HL-60 (cell line): ENCODE measurements at regions not wholly inside any gene's neighbourhood (a gene's known extent, or its start where the extent isn't known, plus 50 kb on each side); places are given as distances from the start of the nearest gene placed in this dataset.

Experiments
- DNase-seq, 2 experiments: peaks; one replicate each; pipeline ENCODE4 v3.0.0-alpha.2; 2010 to 2020; ENCODE audit warnings: low read depth in 1 of 2, low spot score in 1 of 2
- H3K27ac ChIP-seq: fragments of 250-450 bp; sonication (Bioruptor Pico); replicated peaks from 2 replicates; pipeline ENCODE4 v1.5.1; 2020; ENCODE audit warnings: mild to moderate bottlenecking, moderate library complexity
- H3K27me3 ChIP-seq: fragments of 250-450 bp; sonication (Bioruptor Pico); 2 replicates; pipeline ENCODE4 v1.5.1; 2021; ENCODE audit warnings: mild to moderate bottlenecking, moderate library complexity; ENCODE audit not compliant: insufficient read depth, poor library complexity, severe bottlenecking
- H3K4me3 ChIP-seq: replicated peaks from 2 replicates; pipeline ENCODE4 v1.5.1; 2011; ENCODE audit warnings: mild to moderate bottlenecking, control low read depth, low read length; ENCODE audit not compliant: insufficient read depth
- GABPA ChIP-seq: IDR thresholded peaks from 2 replicates; pipeline ENCODE4 v1.6.1; 2012; ENCODE audit warnings: low read depth
- POLR2AphosphoS5 ChIP-seq: IDR thresholded peaks from 2 replicates; pipeline ENCODE4 v1.6.1; 2012; ENCODE audit warnings: low read depth
- SPI1 ChIP-seq: IDR thresholded peaks from 2 replicates; pipeline ENCODE4 v1.6.1; 2012; ENCODE audit warnings: low read depth, mild to moderate bottlenecking, borderline replicate concordance
- TF ChIP-seq, protein P1 (sequence below): IDR thresholded peaks from one replicate; pipeline ENCODE4 v1.5.1; 2011; ENCODE audit warnings: low read length, control low read depth, inconsistent platforms; ENCODE audit not compliant: insufficient read depth
- TF ChIP-seq, protein P2 (sequence below): IDR thresholded peaks from 2 replicates; pipeline ENCODE4 v1.6.1; 2012; ENCODE audit warnings: low read depth; ENCODE audit not compliant: insufficient replicate concordance

DNA sequence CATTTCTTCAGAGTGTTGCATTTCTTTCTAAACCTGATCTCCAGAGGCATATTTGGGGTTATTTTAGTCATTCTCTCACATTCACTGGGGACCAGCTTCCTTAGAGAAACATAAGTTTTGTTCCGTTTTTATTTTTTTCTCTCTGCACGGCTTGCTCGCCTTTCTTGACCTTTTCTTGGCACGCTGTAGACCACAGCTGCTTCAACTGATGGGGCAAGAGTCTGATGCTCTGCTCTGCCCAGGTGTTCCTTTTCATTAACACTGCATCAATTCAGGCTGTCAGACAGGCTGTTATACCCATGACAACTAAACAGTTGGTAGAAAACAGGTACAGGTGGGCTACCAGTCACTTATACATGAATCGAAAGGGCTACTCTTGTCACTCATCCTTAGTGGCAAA lies 682.2 kb upstream of the DIAPH2 start:
- Histone ChIP-seq H3K4me3 (no peak overlapping the region), H3K27me3 (no peaks in the 10 kb centered on the region), H3K27ac (no peak overlapping the region)
- TF ChIP-seq GABPA, result no peak
- TF ChIP-seq POLR2AphosphoS5, result no peak
- TF ChIP-seq, protein P1, sequence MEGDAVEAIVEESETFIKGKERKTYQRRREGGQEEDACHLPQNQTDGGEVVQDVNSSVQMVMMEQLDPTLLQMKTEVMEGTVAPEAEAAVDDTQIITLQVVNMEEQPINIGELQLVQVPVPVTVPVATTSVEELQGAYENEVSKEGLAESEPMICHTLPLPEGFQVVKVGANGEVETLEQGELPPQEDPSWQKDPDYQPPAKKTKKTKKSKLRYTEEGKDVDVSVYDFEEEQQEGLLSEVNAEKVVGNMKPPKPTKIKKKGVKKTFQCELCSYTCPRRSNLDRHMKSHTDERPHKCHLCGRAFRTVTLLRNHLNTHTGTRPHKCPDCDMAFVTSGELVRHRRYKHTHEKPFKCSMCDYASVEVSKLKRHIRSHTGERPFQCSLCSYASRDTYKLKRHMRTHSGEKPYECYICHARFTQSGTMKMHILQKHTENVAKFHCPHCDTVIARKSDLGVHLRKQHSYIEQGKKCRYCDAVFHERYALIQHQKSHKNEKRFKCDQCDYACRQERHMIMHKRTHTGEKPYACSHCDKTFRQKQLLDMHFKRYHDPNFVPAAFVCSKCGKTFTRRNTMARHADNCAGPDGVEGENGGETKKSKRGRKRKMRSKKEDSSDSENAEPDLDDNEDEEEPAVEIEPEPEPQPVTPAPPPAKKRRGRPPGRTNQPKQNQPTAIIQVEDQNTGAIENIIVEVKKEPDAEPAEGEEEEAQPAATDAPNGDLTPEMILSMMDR, result no peak
- TF ChIP-seq SPI1, result no peak
- TF ChIP-seq, protein P2, sequence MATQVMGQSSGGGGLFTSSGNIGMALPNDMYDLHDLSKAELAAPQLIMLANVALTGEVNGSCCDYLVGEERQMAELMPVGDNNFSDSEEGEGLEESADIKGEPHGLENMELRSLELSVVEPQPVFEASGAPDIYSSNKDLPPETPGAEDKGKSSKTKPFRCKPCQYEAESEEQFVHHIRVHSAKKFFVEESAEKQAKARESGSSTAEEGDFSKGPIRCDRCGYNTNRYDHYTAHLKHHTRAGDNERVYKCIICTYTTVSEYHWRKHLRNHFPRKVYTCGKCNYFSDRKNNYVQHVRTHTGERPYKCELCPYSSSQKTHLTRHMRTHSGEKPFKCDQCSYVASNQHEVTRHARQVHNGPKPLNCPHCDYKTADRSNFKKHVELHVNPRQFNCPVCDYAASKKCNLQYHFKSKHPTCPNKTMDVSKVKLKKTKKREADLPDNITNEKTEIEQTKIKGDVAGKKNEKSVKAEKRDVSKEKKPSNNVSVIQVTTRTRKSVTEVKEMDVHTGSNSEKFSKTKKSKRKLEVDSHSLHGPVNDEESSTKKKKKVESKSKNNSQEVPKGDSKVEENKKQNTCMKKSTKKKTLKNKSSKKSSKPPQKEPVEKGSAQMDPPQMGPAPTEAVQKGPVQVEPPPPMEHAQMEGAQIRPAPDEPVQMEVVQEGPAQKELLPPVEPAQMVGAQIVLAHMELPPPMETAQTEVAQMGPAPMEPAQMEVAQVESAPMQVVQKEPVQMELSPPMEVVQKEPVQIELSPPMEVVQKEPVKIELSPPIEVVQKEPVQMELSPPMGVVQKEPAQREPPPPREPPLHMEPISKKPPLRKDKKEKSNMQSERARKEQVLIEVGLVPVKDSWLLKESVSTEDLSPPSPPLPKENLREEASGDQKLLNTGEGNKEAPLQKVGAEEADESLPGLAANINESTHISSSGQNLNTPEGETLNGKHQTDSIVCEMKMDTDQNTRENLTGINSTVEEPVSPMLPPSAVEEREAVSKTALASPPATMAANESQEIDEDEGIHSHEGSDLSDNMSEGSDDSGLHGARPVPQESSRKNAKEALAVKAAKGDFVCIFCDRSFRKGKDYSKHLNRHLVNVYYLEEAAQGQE, result no peak
- DNase-seq, result no peak

DNA sequence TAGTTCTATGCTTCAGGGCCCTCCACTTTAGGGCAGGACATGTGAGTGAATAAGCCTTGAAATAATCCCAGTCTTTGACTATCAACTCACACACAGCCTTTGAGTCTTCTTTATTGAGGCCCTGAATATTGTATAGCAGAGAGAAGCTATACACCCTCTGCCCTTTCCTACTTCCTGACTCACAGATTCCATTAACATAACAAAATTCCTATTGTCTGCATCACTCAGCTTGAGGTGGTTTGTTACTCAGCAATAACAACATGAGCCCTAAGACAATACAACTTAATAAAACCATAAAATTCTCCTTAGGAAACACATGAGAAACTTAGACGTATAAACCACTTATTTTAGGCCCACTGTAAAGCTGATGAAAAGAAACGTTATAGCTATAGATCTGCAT lies 680.3 kb upstream of the DIAPH2 start:
- no peak overlapping the region for H3K27ac ChIP-seq
- no peaks in the 10 kb centered on the region for H3K27me3 ChIP-seq
- no peak for DNase-seq
- no peak overlapping the region for H3K4me3 ChIP-seq
- no peak for TF ChIP-seq GABPA
- TF ChIP-seq, protein P1, result no peak
- no peak for TF ChIP-seq SPI1
- no peak for TF ChIP-seq POLR2AphosphoS5
- TF ChIP-seq, protein P2, result no peak

DNA sequence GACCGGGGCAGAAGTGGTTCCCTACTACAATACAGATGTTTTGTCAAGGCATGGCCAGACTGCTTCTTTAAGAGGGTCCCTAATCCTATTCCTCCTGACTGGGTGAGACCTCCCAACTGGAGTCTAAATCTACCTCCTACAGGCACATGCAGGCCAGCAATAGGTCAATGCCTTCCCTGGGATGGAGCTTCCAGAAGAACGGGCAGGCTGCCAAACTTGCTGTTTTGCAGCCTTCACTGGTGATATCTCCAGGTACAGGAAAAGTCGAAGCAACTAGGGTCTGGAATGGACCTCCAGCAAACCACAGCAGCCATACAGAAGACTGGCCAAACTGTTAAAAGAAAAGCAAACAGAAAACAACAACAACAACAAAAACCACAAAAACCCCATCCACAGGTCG lies 678.4 kb upstream of the DIAPH2 start:
- H3K27me3 ChIP-seq, result no peaks in the 10 kb centered on the region
- DNase-seq, result no peak
- H3K4me3 ChIP-seq, result no peak overlapping the region
- H3K27ac ChIP-seq, result no peak overlapping the region
- TF ChIP-seq GABPA (no peak), POLR2AphosphoS5 (no peak)
- TF ChIP-seq, protein P2, result no peak
- TF ChIP-seq, protein P1, result no peak
